Adipocyte (in vitro differentiated cells): ENCODE measurements at regions not wholly inside any gene's neighbourhood (a gene's known extent, or its start where the extent isn't known, plus 50 kb on each side); places are given as distances from the start of the nearest gene placed in this dataset.

Source experiments
- DNase-seq: peaks from one replicate; pipeline ENCODE4 v3.0.0-alpha.2; 2015; ENCODE audit warnings: low read depth
- H3K27me3 ChIP-seq: replicated peaks from 2 replicates; pipeline ENCODE4 v1.7.0; 2013; ENCODE audit warnings: mild to moderate bottlenecking, low read length, moderate library complexity; ENCODE audit not compliant: control insufficient read depth, insufficient read depth
- H3K36me3 ChIP-seq: 2 replicates; pipeline ENCODE4 v1.7.0; 2013; ENCODE audit warnings: low read length, mild to moderate bottlenecking, moderate library complexity; ENCODE audit not compliant: control insufficient read depth, insufficient read depth, severe bottlenecking
- H3K4me1 ChIP-seq: 2 replicates; pipeline ENCODE4 v1.7.0; 2013; ENCODE audit warnings: mild to moderate bottlenecking, low read length, moderate library complexity; ENCODE audit not compliant: control insufficient read depth, insufficient read depth
- H3K4me3 ChIP-seq: 2 replicates; pipeline ENCODE4 v1.7.0; 2013; ENCODE audit warnings: mild to moderate bottlenecking, low read length, moderate library complexity
- H3K9ac ChIP-seq: 2 replicates; pipeline ENCODE4 v1.7.0; 2013; ENCODE audit warnings: mild to moderate bottlenecking, low read length, moderate library complexity
- H3K9me3 ChIP-seq: 2 replicates; pipeline ENCODE4 v1.7.0; 2013; ENCODE audit warnings: mild to moderate bottlenecking, low read length, moderate library complexity; ENCODE audit not compliant: control insufficient read depth

DNA sequence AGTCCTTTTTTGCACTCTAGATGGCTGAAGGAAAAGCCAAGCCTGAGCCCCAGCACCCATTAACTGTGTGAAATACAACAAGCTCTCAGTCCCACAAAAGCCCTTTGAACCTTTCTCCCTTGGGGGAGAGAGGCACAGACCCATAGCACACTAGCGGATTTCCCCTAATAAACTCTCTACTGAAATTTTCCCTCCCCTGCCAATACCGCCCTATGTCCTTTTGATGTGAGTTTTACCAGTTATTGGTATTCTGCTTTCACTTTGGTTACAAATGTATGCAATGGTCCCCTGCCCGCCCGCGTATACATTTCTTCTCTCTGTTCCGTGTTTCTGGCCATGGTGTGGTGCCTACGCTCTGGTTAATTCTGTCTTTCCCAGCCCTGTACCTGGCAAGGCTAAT is 54.0 kb upstream of the MYO16 start:
- no peaks in the 10 kb centered on the region for H3K27me3 ChIP-seq
- DNase-seq = no peak
- H3K36me3 ChIP-seq = no peaks in the 10 kb centered on the region
- H3K4me3 ChIP-seq = no peak overlapping the region
- no peaks in the 10 kb centered on the region for H3K4me1 ChIP-seq
- H3K9me3 ChIP-seq = no peaks in the 10 kb centered on the region
- H3K9ac ChIP-seq = no peak overlapping the region
